ENCODE measurements at regions not wholly inside any gene's neighbourhood (a gene's known extent, or its start where the extent isn't known, plus 50 kb on each side); places are given as distances from the start of the nearest gene placed in this dataset.

- Histone ChIP-seq H3K4me3 (ENCODE audit: low read depth, low read length) (no peak overlapping the region), H3K27ac (no peak overlapping the region), H3K36me3 (replicated peaks) (no peaks in the 10 kb centered on the region), H3K27me3 (replicated peaks) (no peaks in the 10 kb centered on the region)
- no peak for DNase-seq
- in situ Hi-C loops (cut with HindIII; ENCODE audit: low pct_ligation_motif_present, low sequenced_read_pairs): no loop called here
- TF ChIP-seq CTCF (IDR thresholded peaks at IDR 0.05; ENCODE audit: low read depth, low read length, missing control alignments): no peak
These were observed 142.9 kb upstream of the PFKP start for GRCh38 chr10:2924431-2924830.

GRCh38 chr10:2921956-2922680, 145.2 kb upstream of the PFKP start:
- in situ Hi-C loops (cut with HindIII; ENCODE audit: low pct_ligation_motif_present, low sequenced_read_pairs): no loop called here
- no peak overlapping the region for H3K27ac ChIP-seq
- no peaks in the 10 kb centered on the region for H3K27me3 ChIP-seq (replicated peaks)
- DNase-seq: peak; percentile 16
- TF ChIP-seq CTCF (IDR thresholded peaks at IDR 0.05; ENCODE audit: low read depth, low read length, missing control alignments): no peak
- H3K4me3 ChIP-seq (ENCODE audit: low read depth, low read length): no peak overlapping the region
- H3K36me3 ChIP-seq (replicated peaks): no peaks in the 10 kb centered on the region

- H3K27ac ChIP-seq: no peak overlapping the region
- no peaks in the 10 kb centered on the region for H3K36me3 ChIP-seq (replicated peaks)
- H3K27me3 ChIP-seq (replicated peaks): no peaks in the 10 kb centered on the region
- H3K4me3 ChIP-seq (ENCODE audit: low read depth, low read length): no peak overlapping the region
- in situ Hi-C loops (cut with HindIII; ENCODE audit: low pct_ligation_motif_present, low sequenced_read_pairs): no loop called here
- DNase-seq: no peak
- TF ChIP-seq CTCF (IDR thresholded peaks at IDR 0.05; ENCODE audit: low read depth, low read length, missing control alignments): no peak
These were observed 146.7 kb upstream of the PFKP start for GRCh38 chr10:2920637-2921036.

GRCh38 chr10:2920168-2920567, 147.2 kb upstream of the PFKP start:
- DNase-seq: no peak
- no peak overlapping the region for H3K4me3 ChIP-seq (ENCODE audit: low read depth, low read length)
- H3K36me3 ChIP-seq (replicated peaks): no peaks in the 10 kb centered on the region
- no peak for TF ChIP-seq CTCF (IDR thresholded peaks at IDR 0.05; ENCODE audit: low read depth, low read length, missing control alignments)
- H3K27me3 ChIP-seq (replicated peaks): no peaks in the 10 kb centered on the region
- no peak overlapping the region for H3K27ac ChIP-seq
- in situ Hi-C loops (cut with HindIII; ENCODE audit: low pct_ligation_motif_present, low sequenced_read_pairs): no loop called here

GRCh38 chr10:2919016-2919415, 148.3 kb upstream of the PFKP start:
- no peak overlapping the region for H3K27ac ChIP-seq
- no peak overlapping the region for H3K4me3 ChIP-seq (ENCODE audit: low read depth, low read length)
- no peaks in the 10 kb centered on the region for H3K36me3 ChIP-seq (replicated peaks)
- DNase-seq: no peak
- in situ Hi-C loops (cut with HindIII; ENCODE audit: low pct_ligation_motif_present, low sequenced_read_pairs): no loop called here
- no peak for TF ChIP-seq CTCF (IDR thresholded peaks at IDR 0.05; ENCODE audit: low read depth, low read length, missing control alignments)
- H3K27me3 ChIP-seq (replicated peaks): no peaks in the 10 kb centered on the region

- Histone ChIP-seq H3K27ac (no peak overlapping the region), H3K27me3 (replicated peaks) (no peaks in the 10 kb centered on the region), H3K36me3 (replicated peaks) (no peaks in the 10 kb centered on the region), H3K4me3 (ENCODE audit: low read depth, low read length) (no peak overlapping the region)
- DNase-seq: no peak
- TF ChIP-seq CTCF (IDR thresholded peaks at IDR 0.05; ENCODE audit: low read depth, low read length, missing control alignments): no peak
- in situ Hi-C loops (cut with HindIII; ENCODE audit: low pct_ligation_motif_present, low sequenced_read_pairs): no loop called here
These were observed 148.9 kb upstream of the PFKP start for GRCh38 chr10:2918489-2918888.

Data from brain microvascular endothelial cell (primary cell).